Epithelial cell of esophagus (primary cell): ENCODE measurements at regions not wholly inside any gene's neighbourhood (a gene's known extent, or its start where the extent isn't known, plus 50 kb on each side); places are given as distances from the start of the nearest gene placed in this dataset.
"Not testable (repeated sequence)": the region's sequence is repeated elsewhere in the genome, so short reads cannot be mapped to it uniquely, and the experiment has no call there.

Experiments used
- DNase-seq: peaks from one replicate; pipeline ENCODE4 v3.0.0; 2010; ENCODE audit warnings: low read depth
- H3K4me3 ChIP-seq: 2 replicates; pipeline ENCODE4 v1.5.1; 2011; ENCODE audit warnings: mild to moderate bottlenecking, low read length, control low read depth
- TF ChIP-seq, protein P1 (sequence below): IDR thresholded peaks from 2 replicates; pipeline ENCODE4 v1.5.1; 2011; ENCODE audit warnings: low read depth, mild to moderate bottlenecking, low read length, control low read depth, inconsistent platforms; ENCODE audit not compliant: insufficient read depth; ENCODE audit errors: missing control alignments

DNA sequence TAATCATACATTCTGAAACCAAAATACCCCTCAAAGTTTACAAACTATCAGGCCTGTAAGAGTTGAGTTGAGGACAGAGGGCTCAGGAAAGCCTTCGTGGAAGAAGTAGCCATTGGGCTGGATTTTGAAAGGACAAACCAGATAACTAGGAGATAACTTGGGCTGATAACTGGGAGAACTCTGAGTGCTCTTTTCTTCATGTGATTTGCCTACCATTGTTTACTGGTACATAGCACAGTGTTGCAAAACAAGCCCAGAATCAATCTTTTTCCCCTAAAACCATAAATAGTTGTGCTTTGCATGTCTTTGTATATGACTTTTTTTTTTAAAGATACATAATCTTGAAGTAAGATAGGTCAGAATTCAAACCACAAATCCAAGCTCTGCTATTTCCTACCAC lies 106.7 kb upstream of the ITGB1 start:
- no peak for DNase-seq
- TF ChIP-seq, protein P1, sequence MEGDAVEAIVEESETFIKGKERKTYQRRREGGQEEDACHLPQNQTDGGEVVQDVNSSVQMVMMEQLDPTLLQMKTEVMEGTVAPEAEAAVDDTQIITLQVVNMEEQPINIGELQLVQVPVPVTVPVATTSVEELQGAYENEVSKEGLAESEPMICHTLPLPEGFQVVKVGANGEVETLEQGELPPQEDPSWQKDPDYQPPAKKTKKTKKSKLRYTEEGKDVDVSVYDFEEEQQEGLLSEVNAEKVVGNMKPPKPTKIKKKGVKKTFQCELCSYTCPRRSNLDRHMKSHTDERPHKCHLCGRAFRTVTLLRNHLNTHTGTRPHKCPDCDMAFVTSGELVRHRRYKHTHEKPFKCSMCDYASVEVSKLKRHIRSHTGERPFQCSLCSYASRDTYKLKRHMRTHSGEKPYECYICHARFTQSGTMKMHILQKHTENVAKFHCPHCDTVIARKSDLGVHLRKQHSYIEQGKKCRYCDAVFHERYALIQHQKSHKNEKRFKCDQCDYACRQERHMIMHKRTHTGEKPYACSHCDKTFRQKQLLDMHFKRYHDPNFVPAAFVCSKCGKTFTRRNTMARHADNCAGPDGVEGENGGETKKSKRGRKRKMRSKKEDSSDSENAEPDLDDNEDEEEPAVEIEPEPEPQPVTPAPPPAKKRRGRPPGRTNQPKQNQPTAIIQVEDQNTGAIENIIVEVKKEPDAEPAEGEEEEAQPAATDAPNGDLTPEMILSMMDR: no peak
- no peak overlapping the region for H3K4me3 ChIP-seq

DNA sequence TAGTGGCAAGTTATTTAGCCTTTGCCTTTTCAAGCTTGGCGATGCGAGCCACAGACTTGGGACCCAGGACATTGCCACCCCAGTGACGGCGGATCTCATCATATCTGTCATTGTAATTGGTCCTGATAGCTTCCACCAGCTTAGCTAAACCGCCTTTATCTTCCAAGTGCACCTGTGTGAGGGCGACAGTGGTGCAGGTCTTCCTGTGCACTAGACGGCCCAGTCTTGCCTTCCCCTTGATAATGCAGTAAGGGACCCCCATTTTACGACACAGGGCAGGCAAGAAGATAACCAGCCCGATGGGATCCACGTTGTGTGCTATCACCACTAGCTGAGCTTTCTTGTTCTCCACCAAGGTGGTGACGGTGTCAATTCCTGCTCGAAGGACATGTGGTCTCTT lies 99.6 kb upstream of the ITGB1 start:
- no peak overlapping the region for H3K4me3 ChIP-seq
- TF ChIP-seq, protein P1: no peak
- DNase-seq: no peak

DNA sequence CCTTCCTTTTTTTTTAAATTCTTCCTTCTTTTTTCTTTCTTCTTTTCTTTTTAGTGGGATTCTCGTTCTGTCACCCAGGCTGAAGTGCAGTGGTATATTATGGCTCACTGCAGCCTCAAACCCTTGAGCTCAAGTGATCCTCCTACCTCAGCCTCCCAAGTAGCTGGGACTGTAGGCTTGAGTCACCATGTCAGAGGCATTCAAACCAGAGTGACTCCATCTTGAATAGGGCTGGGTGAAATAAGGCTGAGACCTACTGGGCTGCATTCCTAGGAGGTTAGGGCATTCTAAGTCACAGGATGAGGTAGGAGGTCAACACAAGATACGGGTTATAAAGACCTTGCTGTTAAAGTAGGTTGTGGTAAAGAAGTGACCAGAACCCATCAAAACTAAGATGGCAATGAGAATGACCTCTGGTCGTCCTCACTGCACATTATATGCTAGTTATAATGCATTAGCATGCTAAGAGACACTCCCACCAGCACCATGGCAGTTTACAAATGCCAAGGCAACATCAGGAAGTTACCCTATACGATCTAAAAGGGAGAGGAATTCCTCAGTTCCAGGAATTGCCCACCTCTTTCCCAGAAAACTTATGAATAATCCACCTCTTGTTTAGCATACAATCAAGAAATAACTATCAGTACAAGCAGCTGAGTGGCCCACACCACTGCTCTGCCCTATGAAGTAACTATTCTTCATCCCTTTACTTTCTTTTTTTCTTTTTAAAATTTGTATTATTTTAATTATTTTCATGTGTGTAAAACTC lies 99.0 kb upstream of the ITGB1 start:
- H3K4me3 ChIP-seq: no peak overlapping the region
- DNase-seq: no peak
- TF ChIP-seq, protein P1: no peak

DNA sequence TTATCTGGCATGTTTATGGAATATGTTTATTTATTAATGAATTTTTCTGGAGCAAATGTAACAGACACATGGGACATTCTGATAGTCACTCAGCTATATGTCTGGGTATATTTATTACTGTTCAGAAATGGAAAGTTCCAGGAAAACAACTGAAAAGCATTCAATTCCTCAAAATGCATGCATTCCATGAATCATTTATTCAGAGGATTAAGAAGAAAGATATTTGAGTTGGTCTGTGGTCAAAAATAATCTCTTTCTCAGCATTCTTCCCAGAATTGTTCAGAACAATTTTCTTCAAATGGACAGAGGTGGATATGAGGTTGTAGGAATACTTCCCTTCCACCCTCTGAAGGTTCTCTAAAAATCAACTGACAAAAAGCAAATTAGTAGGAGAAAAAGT lies 97.6 kb upstream of the ITGB1 start:
- TF ChIP-seq, protein P1: no peak
- DNase-seq: no peak
- no peak overlapping the region for H3K4me3 ChIP-seq

DNA sequence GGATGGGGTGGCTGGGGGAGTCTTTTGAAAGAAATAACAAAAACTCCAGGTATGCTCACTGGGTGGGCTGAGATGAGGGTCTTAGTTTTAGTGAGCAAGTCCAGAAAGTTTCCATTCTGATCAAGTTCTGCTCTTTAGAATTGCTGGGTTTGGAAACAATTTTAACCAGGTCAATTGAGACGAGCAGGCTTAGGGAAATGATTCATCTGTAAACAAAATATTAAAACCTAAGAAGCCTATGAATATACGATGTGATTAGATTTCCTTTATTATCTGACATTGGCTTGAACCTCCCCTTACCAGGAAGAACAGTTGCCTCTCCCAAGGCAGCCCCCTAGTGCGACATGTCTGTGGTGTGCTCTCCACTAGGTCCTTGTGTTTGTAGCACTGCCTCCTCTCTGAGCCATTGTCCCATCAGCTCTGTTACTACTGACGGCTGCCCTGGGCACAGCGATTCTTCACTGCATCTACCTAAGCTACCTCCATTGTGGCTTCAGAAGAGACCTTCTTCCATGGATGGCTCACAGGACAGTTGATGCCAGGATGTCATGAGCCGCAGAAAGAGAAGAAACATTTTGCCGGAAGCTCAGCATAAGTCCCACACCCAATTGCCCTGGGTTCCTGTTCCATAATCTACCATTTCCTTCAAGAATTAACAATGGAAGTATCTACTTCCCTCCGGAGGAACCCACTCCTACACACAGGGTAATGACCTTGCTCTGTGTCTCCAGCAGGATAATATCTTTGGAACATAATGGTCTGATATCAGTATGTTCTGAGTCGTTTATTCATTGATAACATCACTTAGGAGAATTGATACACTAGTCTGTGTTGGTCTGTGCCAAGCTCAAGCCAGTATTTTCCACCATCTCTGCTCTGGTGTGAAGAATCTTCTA lies 95.1 kb upstream of the ITGB1 start:
- TF ChIP-seq, protein P1: no peak
- no peak overlapping the region for H3K4me3 ChIP-seq
- DNase-seq: no peak

DNA sequence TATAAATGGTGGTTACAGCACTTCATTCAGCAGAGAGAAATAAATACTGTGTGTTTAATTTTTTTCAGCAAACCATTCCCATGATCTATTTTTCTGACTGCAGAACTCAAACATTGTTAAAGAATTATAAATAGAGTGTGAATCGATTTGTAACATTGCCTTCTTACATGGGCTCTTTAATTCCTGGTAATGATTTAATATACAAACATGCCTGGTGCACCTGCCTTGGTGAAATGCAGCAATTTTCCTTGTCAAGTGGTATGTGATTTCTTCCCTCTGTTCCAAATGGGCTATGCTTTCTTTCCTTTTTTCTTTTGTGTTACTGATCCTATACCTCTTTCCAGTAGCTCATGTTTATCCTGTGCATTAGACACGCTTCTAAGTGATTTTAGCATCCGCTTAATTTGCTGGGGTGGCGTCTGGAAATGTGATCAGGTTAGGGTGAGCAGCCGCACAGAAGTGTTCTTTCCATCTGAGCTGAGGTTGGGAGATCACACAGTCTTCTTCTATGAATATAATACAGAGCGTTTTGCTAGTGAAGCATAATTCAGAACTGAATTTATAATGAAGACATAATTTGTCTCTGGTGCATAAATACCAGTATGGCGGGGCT lies 94.3 kb upstream of the ITGB1 start:
- TF ChIP-seq, protein P1: no peak
- no peak overlapping the region for H3K4me3 ChIP-seq
- DNase-seq: no peak

DNA sequence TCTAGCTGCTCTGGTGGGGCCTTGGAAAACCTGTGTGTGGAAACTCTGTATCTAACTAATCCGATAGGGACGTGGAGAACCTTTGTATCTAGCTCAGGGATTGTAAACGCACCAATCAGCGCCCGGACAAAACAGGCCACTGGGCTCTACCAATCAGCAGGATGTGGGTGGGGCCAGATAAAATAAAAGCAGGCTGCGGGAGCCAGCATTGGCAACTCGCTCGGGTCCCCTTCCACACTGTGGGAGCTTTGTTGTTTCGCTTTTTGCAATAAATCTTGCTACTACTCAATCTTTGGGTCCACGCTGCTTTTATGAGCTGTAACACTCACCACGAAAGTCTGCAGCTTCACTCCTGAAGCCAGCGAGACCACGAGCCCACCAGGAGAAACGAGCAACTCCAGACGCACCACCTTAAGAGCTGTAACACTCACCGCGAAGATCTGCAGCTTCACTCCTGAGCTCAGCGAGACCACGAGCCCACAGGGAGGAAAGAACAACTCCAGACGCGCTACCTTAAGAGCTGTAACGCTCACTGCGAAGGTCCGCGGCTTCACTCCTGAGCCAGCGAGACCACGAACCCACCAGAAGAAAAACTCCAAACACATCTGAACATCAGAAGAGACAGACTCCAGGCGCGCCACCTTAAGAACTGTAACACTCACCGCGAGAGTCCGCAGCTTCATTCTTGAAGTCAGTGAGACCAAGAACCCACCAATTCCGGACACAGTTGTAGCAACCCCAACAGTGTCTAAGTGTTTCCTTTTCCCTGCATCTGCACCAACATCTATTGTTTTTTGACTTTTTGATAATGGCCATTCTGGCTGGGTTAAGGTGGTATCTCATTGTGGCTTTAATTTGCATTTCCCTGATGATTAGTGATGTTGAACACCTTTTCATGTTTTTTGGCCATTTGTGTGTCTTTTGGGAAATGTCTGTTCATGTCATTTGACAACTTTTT lies 92.2 kb upstream of the ITGB1 start:
- not testable (repeated sequence) for H3K4me3 ChIP-seq, DNase-seq
